ENCODE measurements at regions not wholly inside any gene's neighbourhood (a gene's known extent, or its start where the extent isn't known, plus 50 kb on each side); places are given as distances from the start of the nearest gene placed in this dataset.

GRCh38 chr14:22505309-22505696 is 83.7 kb downstream of the DAD1 start:
- no peak for TF ChIP-seq RAD21 (conservative IDR thresholded peaks at IDR 0.05 in 1 of 2, IDR thresholded peaks at IDR 0.05 in 1 of 2)
- TF ChIP-seq MAX (IDR thresholded peaks at IDR 0.05): no peak
- TF ChIP-seq MAZ (IDR thresholded peaks at IDR 0.05; ENCODE audit: borderline replicate concordance, low read depth, low read length): no peak
- TF ChIP-seq SREBF2 (IDR thresholded peaks at IDR 0.05): no peak
- no peak for TF ChIP-seq CTCF (IDR thresholded peaks at IDR 0.05)
